HG02759 (cell line): ENCODE measurements at regions not wholly inside any gene's neighbourhood (a gene's known extent, or its start where the extent isn't known, plus 50 kb on each side); places are given as distances from the start of the nearest gene placed in this dataset.
"Not testable (repeated sequence)": the region's sequence is repeated elsewhere in the genome, so short reads cannot be mapped to it uniquely, and the experiment has no call there.

Experiments used
- ATAC-seq: cut with Tn5 transposase; IDR thresholded peaks from one replicate; pipeline ENCODE4 v1.9.1; 2021; ENCODE audit warnings: mild to moderate bottlenecking, moderate library complexity; ENCODE audit not compliant: unreplicated experiment

DNA sequence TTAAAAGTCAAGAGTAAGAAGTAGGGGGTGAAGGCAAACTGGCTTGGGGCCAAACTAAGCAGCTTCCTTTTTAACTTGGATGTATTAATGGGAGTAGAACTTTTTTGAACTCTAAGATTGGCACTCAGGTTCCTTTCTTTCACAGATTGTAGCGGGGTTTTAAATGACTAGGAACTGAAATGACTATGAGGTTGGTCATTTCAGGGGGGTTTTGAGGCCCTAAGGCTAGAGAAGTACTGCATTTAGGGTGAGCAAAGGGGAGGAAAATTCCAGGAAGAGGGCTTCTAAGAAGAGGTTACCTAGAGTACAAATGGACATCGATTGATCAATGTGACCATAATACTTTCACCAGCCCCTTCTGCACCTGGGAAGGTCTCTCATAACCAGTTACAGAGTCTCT lies 381.8 kb downstream of the MLLT3 start:
- ATAC-seq = no peak

DNA sequence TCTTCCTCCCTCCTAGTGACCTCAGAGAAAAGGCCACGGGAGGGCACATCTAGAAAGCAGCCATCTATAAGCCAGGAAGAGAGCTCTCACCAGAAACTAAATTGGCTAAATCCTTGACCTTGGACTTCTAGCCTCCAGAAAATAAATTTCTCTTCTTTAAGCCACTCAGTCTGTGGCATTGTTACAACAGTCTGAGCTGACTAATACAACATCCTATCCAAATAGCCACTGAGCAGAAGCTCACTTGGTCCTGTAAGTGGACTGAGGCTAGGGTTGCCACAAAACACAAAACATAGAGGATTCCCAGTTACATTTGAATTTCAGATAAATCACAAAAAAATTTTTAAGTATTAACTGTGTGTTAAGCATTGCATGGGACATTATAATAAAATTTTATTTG lies 383.4 kb downstream of the MLLT3 start:
- no peak for ATAC-seq

DNA sequence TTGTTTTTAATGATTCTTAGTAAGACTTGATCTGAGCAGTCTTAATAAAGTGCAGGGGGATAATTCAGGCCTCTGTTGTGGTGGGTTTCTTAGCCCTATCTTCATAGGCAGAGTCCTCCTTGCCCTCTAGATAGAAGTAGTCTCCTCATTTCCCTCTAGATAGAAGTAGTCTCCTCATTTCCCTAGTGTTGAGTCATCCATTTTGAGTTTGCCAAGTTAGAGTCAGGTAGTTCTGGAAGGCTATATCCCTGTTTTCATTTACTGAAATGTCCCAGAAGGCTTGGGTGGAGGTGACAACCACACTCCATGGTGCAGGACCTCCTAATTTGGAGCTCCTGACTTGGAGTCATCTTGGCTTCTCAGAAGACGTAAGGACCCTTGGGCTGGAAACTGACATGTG lies 384.6 kb downstream of the MLLT3 start:
- no peak for ATAC-seq

DNA sequence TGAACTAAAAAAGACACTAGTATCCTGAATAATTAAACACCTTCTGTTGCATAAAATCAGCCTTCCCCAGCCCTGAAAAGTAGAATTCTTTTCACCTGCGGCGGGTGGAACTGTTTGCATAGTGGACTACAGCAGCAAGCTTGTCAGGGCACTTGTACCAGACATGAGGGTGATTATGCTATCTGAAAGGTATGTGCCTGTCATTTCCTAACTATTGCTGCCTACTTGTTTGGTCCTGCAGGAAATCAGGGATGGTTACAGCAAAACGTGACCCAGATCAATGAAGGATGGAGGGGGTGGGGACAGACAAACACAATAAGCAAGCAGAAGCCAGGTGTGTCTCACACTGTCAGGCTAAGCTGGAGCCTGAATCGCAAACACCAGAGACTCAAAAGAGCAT lies 385.6 kb downstream of the MLLT3 start:
- no peak for ATAC-seq

DNA sequence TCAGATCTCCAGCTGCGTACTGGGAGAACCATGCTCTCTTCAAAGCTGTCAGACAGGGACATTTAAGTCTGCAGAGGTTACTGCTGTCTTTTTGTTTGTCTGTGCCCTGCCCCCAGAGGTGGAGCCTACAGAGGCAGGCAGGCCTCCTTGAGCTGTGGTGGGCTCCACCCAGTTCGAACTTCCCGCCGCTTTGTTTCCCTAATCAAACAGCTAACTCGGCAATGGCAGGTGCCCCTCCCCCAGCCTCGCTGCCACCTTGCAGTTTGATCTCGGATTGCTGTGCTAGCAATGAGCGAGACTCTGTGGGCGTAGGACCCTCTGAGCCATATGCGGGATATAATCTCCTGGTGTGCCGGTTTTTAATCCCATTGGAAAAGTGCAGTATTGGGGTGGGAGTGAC lies 387.1 kb downstream of the MLLT3 start:
- not testable (repeated sequence) for ATAC-seq

DNA sequence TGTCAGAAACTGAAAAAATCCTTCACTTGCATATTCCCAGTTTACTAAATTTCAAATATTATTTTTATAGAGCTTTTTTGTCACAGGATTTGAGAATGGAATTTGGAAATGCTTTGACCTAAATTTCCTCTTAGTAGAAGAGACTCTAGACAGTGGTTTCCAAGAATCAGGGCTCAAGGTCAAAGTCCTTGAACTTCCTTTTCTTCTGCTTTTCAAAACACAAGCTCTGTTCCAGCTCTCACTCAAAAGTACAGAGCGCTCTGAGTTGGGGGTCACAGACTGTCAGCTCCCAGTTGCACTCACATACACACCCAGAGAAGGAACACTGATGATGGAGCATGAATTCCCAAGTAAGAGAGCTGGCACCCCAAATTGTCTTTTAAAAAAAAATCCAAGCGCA lies 394.2 kb downstream of the MLLT3 start:
- no peak for ATAC-seq

DNA sequence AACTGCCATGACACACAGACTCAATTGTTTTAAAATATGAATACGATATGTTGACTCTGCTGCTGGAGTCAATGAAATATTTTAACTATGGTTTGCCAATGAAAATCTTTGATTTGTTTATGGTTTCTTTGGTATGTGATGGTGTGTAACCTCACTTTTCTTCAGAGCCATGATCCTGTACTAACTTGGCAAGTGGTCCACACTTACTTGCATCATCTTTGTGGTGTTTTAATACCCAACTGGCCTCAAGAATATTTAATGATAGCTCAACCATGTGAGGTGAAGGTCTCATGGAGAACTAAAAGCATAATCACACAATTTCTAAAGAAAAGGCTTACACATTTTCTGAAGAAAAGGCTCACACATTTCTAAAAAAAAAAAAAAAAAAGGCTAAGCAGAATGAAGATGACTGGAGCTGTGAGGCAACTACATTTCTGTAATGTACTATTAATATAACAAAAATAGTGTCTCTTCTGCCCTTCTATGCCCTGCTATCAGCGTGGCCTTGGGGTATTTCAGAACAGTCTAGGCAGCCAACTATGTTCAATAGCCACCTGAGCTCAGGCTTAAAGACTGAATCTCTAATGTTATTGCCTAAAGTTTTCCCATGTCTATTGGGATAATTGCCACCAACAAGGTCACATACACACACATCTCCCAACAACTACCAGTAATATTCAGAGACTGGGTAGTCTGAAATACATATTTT lies 395.0 kb downstream of the MLLT3 start:
- ATAC-seq = no peak

DNA sequence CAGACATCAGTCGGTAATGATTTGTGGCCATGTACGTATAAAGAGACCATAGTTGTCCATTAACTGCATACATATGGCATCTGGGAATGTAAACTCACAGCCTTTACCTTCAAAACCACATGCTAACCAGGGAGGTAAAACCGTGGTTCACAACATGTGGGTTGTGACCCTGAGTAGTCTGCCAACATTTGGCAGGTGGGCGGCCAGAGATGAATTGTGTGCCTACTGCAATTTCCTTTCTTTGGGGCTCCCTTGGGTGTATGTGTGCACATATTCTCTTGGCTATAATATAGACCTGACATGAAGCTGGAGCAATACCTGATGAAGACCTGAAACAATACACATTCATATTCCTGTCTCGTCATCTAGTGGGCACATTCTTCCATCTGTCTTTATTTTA lies 396.0 kb downstream of the MLLT3 start:
- no peak for ATAC-seq

DNA sequence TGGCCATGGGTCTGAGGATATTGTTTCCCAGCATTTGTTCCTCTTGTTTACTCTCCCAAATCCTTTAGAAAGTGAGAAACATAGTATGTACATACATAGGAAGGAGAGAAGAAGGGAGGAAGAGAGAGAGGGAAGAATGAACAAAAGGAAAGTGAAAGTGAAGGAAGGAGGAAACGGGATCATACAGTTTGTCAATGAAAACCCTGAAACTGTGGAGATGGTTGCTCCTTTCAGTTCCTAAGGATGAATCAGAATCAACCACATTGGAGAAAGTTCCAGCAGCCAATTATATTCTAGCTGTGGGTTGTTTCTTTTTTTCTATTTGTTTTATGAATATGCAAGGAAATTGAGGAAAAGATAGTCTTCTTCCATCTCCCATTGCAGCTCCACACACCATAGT lies 396.5 kb downstream of the MLLT3 start:
- ATAC-seq = no peak

DNA sequence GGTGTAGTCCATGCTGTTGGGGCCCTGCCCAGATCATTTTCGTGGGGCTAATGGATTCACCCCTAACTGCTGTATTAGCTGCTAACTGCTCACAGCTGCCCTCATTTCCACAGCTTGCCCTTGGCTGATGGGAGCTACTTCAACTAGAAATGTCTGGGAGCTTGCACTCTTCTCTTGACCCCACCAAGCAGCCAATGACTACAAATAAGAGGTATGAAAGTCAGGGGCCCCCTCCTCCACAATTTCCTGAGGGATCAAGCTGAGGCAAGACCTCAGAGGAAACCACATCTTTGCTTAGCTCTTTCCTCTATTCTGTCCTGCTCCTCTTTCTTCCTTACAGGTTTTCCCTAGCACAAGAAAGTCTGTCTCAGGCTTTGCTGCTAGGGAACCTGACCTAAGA lies 397.5 kb downstream of the MLLT3 start:
- ATAC-seq = no peak

DNA sequence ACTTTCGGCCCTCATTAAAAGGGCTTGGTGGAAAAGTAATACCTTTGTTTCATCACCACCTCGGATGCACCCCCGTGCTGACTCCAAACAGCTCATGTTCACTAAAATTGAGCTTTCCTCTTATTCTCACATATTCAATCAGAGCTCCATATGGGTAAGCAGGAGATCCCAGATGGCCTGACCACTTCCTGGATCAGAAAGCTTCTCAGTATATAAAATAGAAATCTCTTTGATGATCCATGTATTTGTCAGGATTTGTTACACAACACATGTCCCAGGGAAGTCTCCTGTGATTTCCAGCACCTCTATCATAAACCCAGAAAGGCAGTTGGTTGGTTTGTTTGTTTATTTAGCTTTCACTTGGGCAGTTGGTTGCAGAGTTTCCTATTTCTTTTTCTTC lies 402.0 kb downstream of the MLLT3 start:
- ATAC-seq = no peak

DNA sequence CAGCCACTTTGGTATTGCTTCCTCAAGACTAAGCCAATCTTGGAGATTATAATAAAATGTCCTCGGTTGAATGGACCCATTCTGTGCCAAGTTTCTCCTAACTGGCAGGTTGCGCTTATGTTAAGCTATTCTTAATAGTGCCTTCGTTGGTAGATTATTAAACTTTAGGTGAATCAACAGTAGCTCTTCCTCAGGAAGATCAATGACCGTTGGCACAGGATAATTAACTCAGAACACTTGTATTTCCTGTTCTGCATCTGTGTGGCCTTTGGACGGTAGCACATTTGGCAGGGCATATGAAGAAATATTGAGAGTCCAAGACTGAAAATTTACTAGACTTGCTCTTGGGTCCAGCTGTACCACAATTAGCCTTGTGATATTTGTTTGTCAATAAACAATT lies 402.9 kb downstream of the MLLT3 start:
- no peak for ATAC-seq

DNA sequence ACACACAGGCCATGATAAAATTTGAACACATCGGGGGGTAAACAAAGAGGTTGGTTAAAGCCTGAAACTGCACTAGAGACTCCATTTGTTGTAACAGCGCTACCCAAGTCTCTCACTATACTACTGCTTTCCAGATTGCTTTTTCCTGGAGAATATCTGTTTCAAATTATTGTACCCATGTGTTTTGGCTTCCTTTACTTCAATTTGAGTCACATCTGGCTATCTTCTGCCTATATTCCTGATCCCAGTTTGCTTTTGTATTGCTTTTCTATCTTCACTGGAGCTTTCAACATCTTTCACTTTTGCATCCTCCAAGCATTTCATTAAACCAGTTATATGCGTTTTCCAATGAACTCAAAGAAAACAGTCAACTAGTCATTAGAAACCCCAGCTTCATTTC lies 404.7 kb downstream of the MLLT3 start:
- ATAC-seq = no peak

DNA sequence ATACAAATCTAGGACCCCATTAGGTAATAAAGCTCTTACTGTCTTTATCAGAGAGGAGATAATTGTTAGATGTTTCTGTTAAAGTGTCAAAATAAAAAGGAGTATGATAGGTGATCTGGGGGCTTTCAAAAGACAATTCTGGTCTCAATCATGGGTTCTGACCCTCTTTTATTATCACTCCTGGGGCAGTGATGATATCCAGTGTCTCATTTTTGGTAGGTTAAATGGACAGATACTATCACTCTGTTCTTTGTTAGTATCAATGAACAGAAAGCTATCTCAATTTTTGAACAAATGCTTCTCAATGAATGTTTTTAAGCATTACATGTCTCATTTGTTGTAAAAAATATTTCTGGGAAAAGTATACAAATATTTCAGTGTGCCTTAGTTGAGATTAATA lies 405.9 kb downstream of the MLLT3 start:
- ATAC-seq = no peak

DNA sequence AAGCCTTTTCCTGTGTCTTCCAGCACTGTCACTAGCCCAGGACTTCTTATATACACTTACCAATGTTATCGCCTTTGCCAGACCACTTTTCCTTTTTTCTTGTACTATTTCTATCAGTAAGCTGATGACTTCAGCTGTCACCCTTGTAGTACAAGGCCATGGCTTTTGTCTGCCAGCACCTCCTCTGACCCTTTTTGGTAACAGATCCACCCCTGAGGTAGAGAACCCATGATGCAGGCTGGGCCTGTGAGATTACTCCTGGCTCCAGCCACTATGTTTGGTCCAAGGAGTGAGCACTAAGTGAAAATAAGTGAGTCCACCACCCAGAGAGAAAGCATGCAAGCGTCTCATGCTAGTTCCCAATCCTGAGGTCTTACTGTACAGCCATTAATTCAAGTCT lies 406.7 kb downstream of the MLLT3 start:
- no peak for ATAC-seq

DNA sequence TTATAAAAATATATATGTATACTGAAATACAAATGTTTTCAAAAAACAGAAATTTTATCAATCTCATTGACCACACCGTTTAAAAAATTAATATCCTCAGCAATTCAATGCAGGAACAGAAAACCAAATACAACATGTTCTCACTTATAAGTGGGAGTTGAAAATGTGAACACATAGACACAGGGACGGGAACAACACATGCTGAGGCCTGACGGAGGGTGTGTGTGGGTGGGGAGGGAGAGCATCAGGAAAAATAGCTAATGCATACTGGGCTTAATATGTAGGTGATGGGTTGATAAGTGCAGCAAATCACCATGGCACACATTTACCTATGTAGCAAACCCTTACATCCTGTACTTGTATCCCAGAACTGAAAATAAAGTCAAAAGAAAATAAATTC lies 409.5 kb downstream of the MLLT3 start:
- ATAC-seq = no peak

DNA sequence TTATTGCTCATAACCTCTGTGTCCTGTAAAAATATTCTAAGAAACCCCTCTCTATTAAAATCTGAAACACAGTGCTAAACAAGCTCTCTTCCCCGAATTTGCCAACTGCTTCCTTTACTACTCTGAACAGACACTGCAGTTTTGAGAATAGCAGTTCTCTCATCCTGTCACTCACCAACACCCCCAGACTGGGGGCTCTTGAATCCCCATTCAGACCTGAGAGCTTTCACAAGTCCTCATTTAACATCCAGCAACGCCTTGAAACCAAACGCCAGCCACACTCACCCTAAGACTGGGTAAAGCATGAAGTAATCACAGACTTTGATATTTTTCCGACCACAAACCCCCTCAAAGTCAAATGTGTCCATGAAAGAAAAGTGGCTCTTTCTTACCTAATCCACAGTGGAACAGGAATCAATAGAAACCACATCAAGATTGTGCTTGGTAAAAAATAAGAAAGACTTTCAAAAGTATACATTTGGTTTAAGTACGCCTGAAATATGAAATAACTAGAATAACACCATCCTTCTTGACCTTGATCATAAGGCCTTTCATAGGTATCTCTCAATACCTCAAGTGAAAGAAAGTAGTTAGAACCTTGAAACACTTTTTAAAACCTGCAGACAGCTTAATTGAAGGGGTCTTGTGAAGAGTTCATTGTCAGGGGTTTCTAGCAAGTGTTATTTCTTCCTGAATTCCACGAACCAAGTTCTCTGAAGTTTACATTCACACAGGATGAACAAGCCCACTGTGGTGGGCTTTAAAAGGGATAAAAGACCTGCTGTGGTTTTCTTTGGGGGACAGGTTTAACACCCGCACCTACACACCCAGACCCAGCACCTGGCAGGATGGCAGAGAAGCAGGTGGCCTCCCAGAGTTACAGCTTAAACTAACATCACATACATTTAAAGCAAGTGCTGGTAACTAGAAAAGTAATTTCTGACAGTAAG lies 412.6 kb downstream of the MLLT3 start:
- no peak for ATAC-seq

DNA sequence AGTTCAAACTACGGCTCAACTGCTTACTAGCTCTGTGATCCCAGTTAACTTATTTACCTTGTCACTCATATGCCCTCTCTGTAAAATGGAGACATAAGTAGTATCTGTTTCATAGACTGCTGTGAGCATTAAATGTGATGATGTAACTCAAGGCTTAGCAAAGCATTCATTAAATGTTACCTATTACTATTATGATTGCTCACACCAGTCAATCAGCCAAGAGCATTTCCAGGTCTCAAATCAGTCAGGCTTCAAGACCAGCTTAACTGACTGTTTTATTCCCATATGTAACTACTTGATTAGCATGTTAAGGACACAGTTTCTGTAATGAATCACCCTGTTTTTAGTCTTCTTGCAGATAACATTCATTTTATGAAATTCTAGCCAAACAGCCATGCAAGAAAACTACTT lies 413.3 kb downstream of the MLLT3 start:
- no peak for ATAC-seq

DNA sequence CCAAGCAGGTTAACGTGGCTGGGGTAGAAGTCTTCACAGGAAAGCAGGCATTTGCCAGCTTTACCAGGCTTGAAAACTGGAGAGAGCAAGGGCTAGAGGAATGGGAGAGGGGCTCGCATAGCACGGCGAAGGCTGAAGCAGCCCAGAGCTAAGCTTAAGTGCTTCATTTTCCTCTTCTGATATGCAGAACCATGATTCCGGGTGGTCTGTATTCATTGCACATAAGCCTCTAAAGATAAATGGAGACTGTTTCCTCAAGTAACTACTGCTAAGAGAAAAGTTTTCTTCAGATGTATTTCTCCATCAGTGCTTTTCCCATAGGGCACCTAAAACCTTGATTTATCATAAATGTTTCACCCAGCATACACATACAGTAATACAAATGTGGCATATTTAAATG lies 414.1 kb downstream of the MLLT3 start:
- ATAC-seq = no peak

DNA sequence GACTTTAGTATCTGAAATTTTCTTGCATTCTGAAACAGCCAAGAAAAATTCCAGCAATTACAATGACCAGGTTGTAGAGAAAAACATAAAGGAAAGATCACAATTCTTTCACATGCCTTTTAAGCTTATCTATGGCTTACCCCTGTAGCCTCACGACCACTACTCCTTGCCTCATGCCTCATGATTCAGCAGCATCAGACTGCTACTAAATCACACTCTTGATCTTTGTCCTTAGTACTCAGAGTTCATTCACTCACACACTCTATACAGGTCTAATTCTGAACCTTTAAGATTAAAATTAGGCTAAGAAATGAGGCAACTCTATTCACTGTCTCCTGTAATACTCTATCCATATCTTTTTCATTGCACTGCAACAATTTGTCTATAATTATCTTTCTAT lies 415.1 kb downstream of the MLLT3 start:
- no peak for ATAC-seq

DNA sequence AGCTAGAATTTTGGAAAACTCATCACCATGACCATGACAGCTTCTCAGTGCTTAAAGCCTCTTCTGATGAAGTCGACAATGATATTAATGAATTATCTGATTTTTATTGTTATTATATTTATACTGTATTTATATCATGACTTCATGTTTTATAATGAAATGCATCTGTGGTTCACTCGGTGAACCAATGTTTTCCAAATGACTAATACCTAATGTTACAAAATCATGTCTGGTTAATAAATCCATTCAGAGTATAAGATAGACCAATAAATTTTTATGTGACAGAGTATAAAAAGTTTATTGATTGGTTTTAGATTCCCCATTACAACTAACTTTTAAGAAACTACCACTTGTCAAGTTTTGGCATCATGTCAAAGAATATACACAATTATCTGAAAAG lies 416.5 kb downstream of the MLLT3 start:
- ATAC-seq = no peak

DNA sequence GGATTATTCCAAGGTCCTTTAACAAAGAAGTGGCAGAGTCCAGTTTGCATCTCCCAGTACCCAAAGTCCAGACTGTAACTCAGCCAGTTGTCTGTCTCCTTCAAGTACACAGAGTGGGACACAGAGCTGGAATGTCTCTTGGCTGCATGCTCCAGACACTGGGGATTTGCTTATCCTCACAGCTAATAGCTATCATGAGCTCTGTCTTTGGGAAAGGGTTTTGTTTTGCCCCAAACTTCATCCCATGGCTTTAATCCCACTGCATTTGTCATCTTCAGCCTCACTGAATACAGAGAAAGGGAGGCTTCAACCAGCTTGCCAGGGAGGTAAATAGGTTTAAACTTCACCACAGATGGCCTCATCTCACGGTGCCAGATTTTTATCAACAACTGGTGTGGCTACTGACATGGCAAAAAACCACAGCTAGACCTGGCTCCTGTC lies 412.2 kb upstream of the SLC24A2 start:
- no peak for ATAC-seq
